OCI-LY7 (cell line): ENCODE measurements at regions not wholly inside any gene's neighbourhood (a gene's known extent, or its start where the extent isn't known, plus 50 kb on each side); places are given as distances from the start of the nearest gene placed in this dataset.

ENCODE experiments used
- BruUV-seq: library from RNA; stranded (reverse); fragments of 400-500 nt; replicated peaks from 2 replicates; lab custom pipeline; 2021; lab: Mats Ljungman, UMichigan
- CTCF ChIA-PET: fragments of 300-600 bp; sonication (Branson Sonifier 250); formaldehyde crosslinking; loops from one replicate; lab custom pipeline; 2022; ENCODE audit warnings: antibody characterized with exemption; ENCODE audit not compliant: unreplicated experiment; lab: Charles Lee
- POLR2A ChIA-PET: fragments of 300-600 bp; sonication (Branson Sonifier 250); formaldehyde crosslinking; loops from one replicate; lab custom pipeline; 2022; ENCODE audit warnings: antibody characterized with exemption; lab: Charles Lee
- DNase-seq: peaks from one replicate; pipeline ENCODE4 v3.0.0-alpha.2; 2015; ENCODE audit warnings: low spot score
- H2AFZ ChIP-seq: fragments of 200-600 bp; sonication (generic), shearing (Covaris generic); 2 replicates; pipeline ENCODE4 v1.6.1; 2014; ENCODE audit warnings: mild to moderate bottlenecking, antibody characterized with exemption, low read length, moderate library complexity
- H3K27ac ChIP-seq: fragments of 200-600 bp; sonication (generic); 2 replicates; pipeline ENCODE4 v1.5.1; 2014; ENCODE audit warnings: mixed run types, low read depth, mild to moderate bottlenecking, moderate library complexity, low read length, inconsistent platforms; ENCODE audit not compliant: poor library complexity, severe bottlenecking
- H3K36me3 ChIP-seq: fragments of 200-600 bp; sonication (generic); 2 replicates; pipeline ENCODE4 v1.6.1; 2014; ENCODE audit warnings: mild to moderate bottlenecking, antibody characterized with exemption, low read length, moderate library complexity, mixed read lengths; ENCODE audit not compliant: insufficient read depth
- H3K4me1 ChIP-seq: fragments of 200-600 bp; sonication (generic); 2 replicates; pipeline ENCODE4 v1.5.1; 2014; ENCODE audit warnings: mild to moderate bottlenecking, low read length; ENCODE audit not compliant: insufficient read depth, poor library complexity, severe bottlenecking
- H3K4me2 ChIP-seq: fragments of 200-600 bp; sonication (generic); 2 replicates; pipeline ENCODE4 v1.6.1; 2014; ENCODE audit warnings: mild to moderate bottlenecking, low read length
- H3K4me3 ChIP-seq: fragments of 200-600 bp; sonication (generic); 2 replicates; pipeline ENCODE4 v1.5.1; 2014; ENCODE audit warnings: mild to moderate bottlenecking, low read depth, low read length; ENCODE audit not compliant: poor library complexity, severe bottlenecking
- H3K79me2 ChIP-seq: fragments of 200-600 bp; sonication (generic); 2 replicates; pipeline ENCODE4 v1.6.1; 2016; ENCODE audit warnings: low read depth, mild to moderate bottlenecking, low read length, moderate library complexity, mixed read lengths; ENCODE audit not compliant: insufficient read depth
- H3K9me2 ChIP-seq: fragments of 200-600 bp; sonication (generic); 2 replicates; pipeline ENCODE4 v1.6.1; 2016; ENCODE audit warnings: mild to moderate bottlenecking, low read length, mixed read lengths; ENCODE audit not compliant: insufficient read depth
- H3K9me3 ChIP-seq: fragments of 200-600 bp; sonication (generic); 2 replicates; pipeline ENCODE4 v1.6.1; 2014; ENCODE audit warnings: mild to moderate bottlenecking, mixed run types, low read length, mixed read lengths
- H4K20me1 ChIP-seq: fragments of 200-600 bp; sonication (generic); 2 replicates; pipeline ENCODE4 v1.6.1; 2014; ENCODE audit warnings: mild to moderate bottlenecking, antibody characterized with exemption, low read length, moderate library complexity, mixed read lengths; ENCODE audit not compliant: insufficient read depth
- EZH2phosphoT487 ChIP-seq: fragments of 200-600 bp; sonication (generic); IDR thresholded peaks from 2 replicates; pipeline ENCODE4 v1.6.1; 2018; ENCODE audit warnings: low read depth, borderline replicate concordance, mild to moderate bottlenecking, mixed run types, antibody characterized with exemption, low read length, moderate library complexity, mixed read lengths
- intact Hi-C: fragments of 100-400 bp; cut with micrococcal nuclease; formaldehyde crosslinking; loops from one replicate; pipeline ENCODE4 v1.10.0; 2022; ENCODE audit not compliant: unreplicated experiment
- TF ChIP-seq, protein P1 (sequence below): fragments of 200-600 bp; sonication (generic); conservative IDR thresholded peaks from 2 replicates; pipeline ENCODE4 v1.5.1; 2014; ENCODE audit warnings: mild to moderate bottlenecking, antibody characterized with exemption, low read length, moderate library complexity, mixed read lengths

DNA sequence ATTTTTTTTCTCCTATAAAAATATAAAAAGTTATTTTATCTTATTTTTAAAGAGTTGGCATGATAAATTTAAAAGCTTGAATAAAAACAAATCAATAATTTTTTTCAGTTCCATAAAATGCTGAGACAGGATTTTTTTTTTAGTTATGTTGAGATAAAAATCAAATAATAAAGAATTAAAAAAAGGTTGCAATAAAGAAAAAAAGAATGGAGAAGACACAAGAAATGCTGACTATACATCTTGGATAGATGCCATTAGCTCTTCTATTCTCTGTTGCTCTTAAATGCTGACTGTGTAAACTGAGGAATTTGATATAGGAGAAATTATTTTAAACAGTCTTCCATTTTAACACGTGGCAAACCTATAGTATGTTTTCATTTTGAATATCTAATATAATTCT, 2298.5 kb downstream of the MRPL39 start:
- POLR2A ChIA-PET, result no interaction called here

GRCh38 chr21:23307065-23307464, 2300.2 kb downstream of the MRPL39 start:
- H3K4me2 ChIP-seq, result no peak overlapping the region
- no peaks in the 10 kb centered on the region for H3K4me1 ChIP-seq
- no peak overlapping the region for H3K4me3 ChIP-seq
- intact Hi-C loops, result no loop called here
- CTCF ChIA-PET, result no interaction called here
- BruUV-seq, result no TSS peak
- no peak overlapping the region for H2AFZ ChIP-seq
- no peak for DNase-seq
- TF ChIP-seq EZH2phosphoT487, result no peak
- TF ChIP-seq, protein P1, sequence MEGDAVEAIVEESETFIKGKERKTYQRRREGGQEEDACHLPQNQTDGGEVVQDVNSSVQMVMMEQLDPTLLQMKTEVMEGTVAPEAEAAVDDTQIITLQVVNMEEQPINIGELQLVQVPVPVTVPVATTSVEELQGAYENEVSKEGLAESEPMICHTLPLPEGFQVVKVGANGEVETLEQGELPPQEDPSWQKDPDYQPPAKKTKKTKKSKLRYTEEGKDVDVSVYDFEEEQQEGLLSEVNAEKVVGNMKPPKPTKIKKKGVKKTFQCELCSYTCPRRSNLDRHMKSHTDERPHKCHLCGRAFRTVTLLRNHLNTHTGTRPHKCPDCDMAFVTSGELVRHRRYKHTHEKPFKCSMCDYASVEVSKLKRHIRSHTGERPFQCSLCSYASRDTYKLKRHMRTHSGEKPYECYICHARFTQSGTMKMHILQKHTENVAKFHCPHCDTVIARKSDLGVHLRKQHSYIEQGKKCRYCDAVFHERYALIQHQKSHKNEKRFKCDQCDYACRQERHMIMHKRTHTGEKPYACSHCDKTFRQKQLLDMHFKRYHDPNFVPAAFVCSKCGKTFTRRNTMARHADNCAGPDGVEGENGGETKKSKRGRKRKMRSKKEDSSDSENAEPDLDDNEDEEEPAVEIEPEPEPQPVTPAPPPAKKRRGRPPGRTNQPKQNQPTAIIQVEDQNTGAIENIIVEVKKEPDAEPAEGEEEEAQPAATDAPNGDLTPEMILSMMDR, result no peak
- H3K79me2 ChIP-seq, result no peaks in the 10 kb centered on the region
- no peaks in the 10 kb centered on the region for H4K20me1 ChIP-seq
- no peaks in the 10 kb centered on the region for H3K9me2 ChIP-seq
- no peaks in the 10 kb centered on the region for H3K36me3 ChIP-seq
- peaks cover 38% of the 10 kb centered on the region for H3K9me3 ChIP-seq
- POLR2A ChIA-PET, result no interaction called here
- no peak overlapping the region for H3K27ac ChIP-seq

More for the DNA sequence above, 2298.5 kb downstream of the MRPL39 start:
- H3K4me3 ChIP-seq, result no peak overlapping the region
- H3K79me2 ChIP-seq, result no peaks in the 10 kb centered on the region
- H3K9me2 ChIP-seq, result no peaks in the 10 kb centered on the region
- H2AFZ ChIP-seq, result no peak overlapping the region
- TF ChIP-seq EZH2phosphoT487, result no peak
- TF ChIP-seq, protein P1, result no peak
- BruUV-seq, result no TSS peak
- H3K27ac ChIP-seq, result no peak overlapping the region
- no peaks in the 10 kb centered on the region for H4K20me1 ChIP-seq
- peaks cover 33% of the 10 kb centered on the region for H3K9me3 ChIP-seq
- DNase-seq, result no peak
- no peaks in the 10 kb centered on the region for H3K36me3 ChIP-seq
- CTCF ChIA-PET, result no interaction called here
- intact Hi-C loops, result no loop called here
- no peak overlapping the region for H3K4me2 ChIP-seq
- H3K4me1 ChIP-seq, result no peaks in the 10 kb centered on the region

- H3K79me2 ChIP-seq, result no peaks in the 10 kb centered on the region
- H3K36me3 ChIP-seq, result no peaks in the 10 kb centered on the region
- no peak for DNase-seq
- no peaks in the 10 kb centered on the region for H4K20me1 ChIP-seq
- no peak overlapping the region for H3K27ac ChIP-seq
- POLR2A ChIA-PET, result no interaction called here
- no peak overlapping the region for H2AFZ ChIP-seq
- H3K4me1 ChIP-seq, result no peaks in the 10 kb centered on the region
- no TSS peak for BruUV-seq
- TF ChIP-seq EZH2phosphoT487, result no peak
- TF ChIP-seq, protein P1, result no peak
- intact Hi-C loops, result no loop called here
- H3K9me3 ChIP-seq, result peaks cover 11% of the 10 kb centered on the region; the same call in 1 of the 2 replicates
- H3K4me3 ChIP-seq, result no peak overlapping the region
- CTCF ChIA-PET, result no interaction called here
- H3K9me2 ChIP-seq, result no peaks in the 10 kb centered on the region
- H3K4me2 ChIP-seq, result no peak overlapping the region
These were observed 2294.1 kb downstream of the NCAM2 start for GRCh38 chr21:23292292-23292691.
